ENCODE measurements at regions not wholly inside any gene's neighbourhood (a gene's known extent, or its start where the extent isn't known, plus 50 kb on each side); places are given as distances from the start of the nearest gene placed in this dataset.

DNA sequence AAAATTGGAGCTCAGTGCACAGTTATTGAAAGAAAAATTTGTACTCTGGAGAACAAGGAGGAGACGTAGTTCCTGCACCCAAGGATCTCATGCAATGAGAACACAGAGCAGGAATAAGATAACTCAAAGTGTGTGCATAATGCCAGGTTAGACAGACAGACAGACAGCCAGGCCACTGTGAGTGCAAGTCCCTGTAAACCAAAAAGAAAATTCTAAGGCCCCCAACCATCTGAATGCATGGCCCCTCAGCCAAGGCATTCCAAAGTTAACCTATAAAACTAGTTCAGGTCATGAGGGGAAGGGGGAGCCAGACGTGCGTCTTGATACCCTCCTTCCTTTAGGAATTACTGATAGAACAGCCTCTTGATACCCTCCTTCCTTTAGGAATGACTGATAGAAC is 94.5 kb upstream of the ENPP6 start:
- Histone ChIP-seq H3K4me3 (ENCODE audit: insufficient read depth, low read length, poor library complexity, severe bottlenecking) (no peak overlapping the region), H3K27me3 (ENCODE audit: low read length) (no peaks in the 10 kb centered on the region), H3K9me2 (replicated peaks; ENCODE audit: insufficient read depth, low read length) (no peaks in the 10 kb centered on the region), H3K79me2 (ENCODE audit: insufficient read depth, low read length) (no peaks in the 10 kb centered on the region), H2AFZ (ENCODE audit: low read depth, low read length, severe bottlenecking) (no peak overlapping the region), H3K36me3 (ENCODE audit: low read length) (no peaks in the 10 kb centered on the region), H3F3A (ENCODE audit: insufficient read depth) (peaks cover 4% of the 10 kb centered on the region; the same call in 1 of the 2 replicates), H3K9me3 (ENCODE audit: insufficient read depth, low read length) (no peaks in the 10 kb centered on the region), H4K20me1 (ENCODE audit: low read depth, low read length) (no peaks in the 10 kb centered on the region), H3K9ac (ENCODE audit: low read length) (no peak overlapping the region), H3K27ac (ENCODE audit: low read depth, low read length) (no peak overlapping the region), H3K4me2 (ENCODE audit: low read depth, low read length, poor library complexity, severe bottlenecking) (no peak overlapping the region)
- TF ChIP-seq CTCF (IDR thresholded peaks at IDR 0.05; ENCODE audit: insufficient read depth, low read length, poor library complexity, severe bottlenecking) (no peak), EZH2phosphoT487 (conservative IDR thresholded peaks at IDR 0.05; ENCODE audit: low read length) (no peak)

DNA sequence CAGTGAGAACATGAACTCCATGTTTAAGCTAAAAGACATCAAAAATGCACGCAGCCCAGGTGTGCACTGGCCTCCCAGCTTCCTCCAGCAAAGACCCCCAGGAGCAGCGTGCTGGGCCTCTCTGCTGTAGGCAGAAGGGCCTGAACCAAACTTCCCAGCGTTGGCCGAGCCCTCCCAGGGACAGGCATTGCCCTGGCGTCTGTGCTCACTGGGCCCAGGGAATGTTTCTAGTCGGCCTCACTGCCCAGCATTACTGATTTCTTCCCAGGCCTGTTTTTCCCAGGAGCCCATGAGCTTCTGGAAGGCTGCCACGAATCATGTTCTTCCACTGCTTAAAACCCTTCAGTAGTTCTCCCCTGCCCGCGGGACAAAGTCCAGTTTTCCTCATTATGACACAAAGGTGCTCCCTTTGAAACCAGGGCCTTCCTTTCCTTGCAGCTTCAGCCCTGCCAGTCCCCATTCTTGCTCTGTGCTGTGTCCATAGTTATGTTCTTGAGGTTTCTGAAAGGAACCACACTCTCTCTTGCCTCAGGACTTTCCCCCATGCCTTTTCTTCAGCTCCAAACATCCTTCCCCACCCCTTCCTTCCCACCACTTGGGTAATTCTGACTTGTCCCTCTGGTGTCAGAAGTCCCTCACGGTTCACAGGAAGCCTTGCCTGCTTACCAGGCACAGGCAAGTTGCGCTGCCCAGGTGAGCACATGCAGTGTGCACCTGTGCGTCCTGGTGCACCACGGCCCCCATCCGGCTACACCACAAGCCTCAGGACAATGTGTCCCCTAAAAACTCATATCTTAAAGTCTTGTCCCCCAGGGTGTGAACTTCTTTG is 93.4 kb upstream of the ENPP6 start:
- Histone ChIP-seq H3K36me3 (ENCODE audit: low read length) (no peaks in the 10 kb centered on the region), H3F3A (ENCODE audit: insufficient read depth) (peaks cover 4% of the 10 kb centered on the region; the same call in 1 of the 2 replicates), H3K4me3 (ENCODE audit: insufficient read depth, low read length, poor library complexity, severe bottlenecking) (no peak overlapping the region), H2AFZ (ENCODE audit: low read depth, low read length, severe bottlenecking) (no peak overlapping the region), H3K79me2 (ENCODE audit: insufficient read depth, low read length) (no peaks in the 10 kb centered on the region), H3K9ac (ENCODE audit: low read length) (no peak overlapping the region), H3K9me3 (ENCODE audit: insufficient read depth, low read length) (no peaks in the 10 kb centered on the region), H3K27me3 (ENCODE audit: low read length) (no peaks in the 10 kb centered on the region), H3K4me2 (ENCODE audit: low read depth, low read length, poor library complexity, severe bottlenecking) (peak overlapping the region; percentile 12), H3K9me2 (replicated peaks; ENCODE audit: insufficient read depth, low read length) (no peaks in the 10 kb centered on the region), H4K20me1 (ENCODE audit: low read depth, low read length) (no peaks in the 10 kb centered on the region), H3K27ac (ENCODE audit: low read depth, low read length) (no peak overlapping the region)
- TF ChIP-seq EZH2phosphoT487 (conservative IDR thresholded peaks at IDR 0.05; ENCODE audit: low read length) (no peak), CTCF (IDR thresholded peaks at IDR 0.05; ENCODE audit: insufficient read depth, low read length, poor library complexity, severe bottlenecking) (no peak)

DNA sequence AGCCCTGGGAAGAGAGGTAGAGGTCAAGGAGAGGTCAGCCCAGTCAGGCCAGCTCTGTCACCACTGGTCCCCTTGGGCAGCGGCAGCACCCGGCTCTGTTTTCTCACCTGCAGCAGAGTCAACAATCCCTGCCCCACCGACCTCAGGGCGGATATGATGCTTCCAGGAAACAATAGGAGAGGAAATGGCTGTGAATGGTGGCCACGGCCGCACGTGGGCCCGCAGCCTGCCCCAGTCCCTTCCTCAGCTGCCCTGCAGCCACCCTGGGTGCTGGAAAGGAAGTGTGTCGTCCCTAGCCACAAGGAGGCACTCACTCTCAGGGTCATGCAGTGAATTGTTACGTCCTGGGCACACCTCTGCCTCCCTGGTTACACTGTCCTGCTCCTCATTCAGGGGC is 92.5 kb upstream of the ENPP6 start:
- Histone ChIP-seq H3F3A (ENCODE audit: insufficient read depth) (peaks cover 4% of the 10 kb centered on the region; the same call in 1 of the 2 replicates), H2AFZ (ENCODE audit: low read depth, low read length, severe bottlenecking) (peak overlapping the region; percentile 14), H3K27me3 (ENCODE audit: low read length) (no peaks in the 10 kb centered on the region), H4K20me1 (ENCODE audit: low read depth, low read length) (no peaks in the 10 kb centered on the region), H3K9ac (ENCODE audit: low read length) (peak overlapping the region; percentile 8; the same call in 1 of the 2 replicates), H3K36me3 (ENCODE audit: low read length) (no peaks in the 10 kb centered on the region), H3K4me3 (ENCODE audit: insufficient read depth, low read length, poor library complexity, severe bottlenecking) (no peak overlapping the region), H3K27ac (ENCODE audit: low read depth, low read length) (no peak overlapping the region), H3K9me2 (replicated peaks; ENCODE audit: insufficient read depth, low read length) (no peaks in the 10 kb centered on the region), H3K79me2 (ENCODE audit: insufficient read depth, low read length) (no peaks in the 10 kb centered on the region), H3K4me2 (ENCODE audit: low read depth, low read length, poor library complexity, severe bottlenecking) (peak overlapping the region; percentile 12), H3K9me3 (ENCODE audit: insufficient read depth, low read length) (no peaks in the 10 kb centered on the region; the same call in 1 of the 2 replicates)
- TF ChIP-seq EZH2phosphoT487 (conservative IDR thresholded peaks at IDR 0.05; ENCODE audit: low read length), result no peak
- TF ChIP-seq CTCF (IDR thresholded peaks at IDR 0.05; ENCODE audit: insufficient read depth, low read length, poor library complexity, severe bottlenecking), result peak; percentile 58

Measured in SU-DHL-6 (cell line).